Astrocyte (in vitro differentiated cells and primary cell): ENCODE measurements at regions not wholly inside any gene's neighbourhood (a gene's known extent, or its start where the extent isn't known, plus 50 kb on each side); places are given as distances from the start of the nearest gene placed in this dataset.
"Not testable (repeated sequence)": the region's sequence is repeated elsewhere in the genome, so short reads cannot be mapped to it uniquely, and the experiment has no call there.

Source experiments
- DNase-seq: peaks from one replicate; pipeline ENCODE4 v3.0.0-alpha.2; 2010; ENCODE audit warnings: low read depth
- FAIRE-seq: peaks from 2 replicates; lab custom pipeline; 2011; peaks lifted over from hg19 to GRCh38; lab: Jason Lieb, UNC
- H2AFZ ChIP-seq: 2 replicates; pipeline ENCODE4 v1.6.0; 2012; ENCODE audit warnings: low read depth, low read length, inconsistent platforms
- H3K27ac ChIP-seq: 2 replicates; pipeline ENCODE4 v1.5.1; 2011; ENCODE audit warnings: low read depth, low read length, inconsistent platforms
- H3K27me3 ChIP-seq: 2 replicates; pipeline ENCODE4 v1.6.0; 2011; ENCODE audit warnings: low read length, inconsistent platforms; ENCODE audit not compliant: insufficient read depth
- H3K36me3 ChIP-seq: 2 replicates; pipeline ENCODE4 v1.5.1; 2011; ENCODE audit warnings: low read length, inconsistent platforms; ENCODE audit not compliant: insufficient read depth
- H3K4me1 ChIP-seq: 2 replicates; pipeline ENCODE4 v1.5.1; 2011; ENCODE audit warnings: low read length, inconsistent platforms; ENCODE audit not compliant: insufficient read depth
- H3K4me2 ChIP-seq: 2 replicates; pipeline ENCODE4 v1.6.0; 2012; ENCODE audit warnings: low read length, inconsistent platforms
- H3K4me3 ChIP-seq: 2 replicates; pipeline ENCODE4 v1.5.1; 2011; ENCODE audit warnings: low read depth, mild to moderate bottlenecking, low read length, inconsistent platforms; ENCODE audit not compliant: insufficient read depth
- H3K79me2 ChIP-seq: 2 replicates; pipeline ENCODE4 v1.6.0; 2012; ENCODE audit warnings: mild to moderate bottlenecking, low read length, inconsistent platforms; ENCODE audit not compliant: insufficient read depth
- H3K9ac ChIP-seq: 2 replicates; pipeline ENCODE4 v1.6.0; 2012; ENCODE audit warnings: mild to moderate bottlenecking, low read length, inconsistent platforms
- H3K9me3 ChIP-seq: 2 replicates; pipeline ENCODE4 v1.5.1; 2012; ENCODE audit warnings: low read depth, mild to moderate bottlenecking, low read length, inconsistent platforms; ENCODE audit not compliant: insufficient read depth
- H4K20me1 ChIP-seq: 2 replicates; pipeline ENCODE4 v1.6.0; 2012; ENCODE audit warnings: low read length, inconsistent platforms; ENCODE audit not compliant: insufficient read depth
- H3K27ac Mint-ChIP-seq: one replicate; pipeline ENCODE4 v1.8.0; 2021; ENCODE audit warnings: mild to moderate bottlenecking, mixed read lengths; ENCODE audit not compliant: unreplicated experiment
- H3K27me3 Mint-ChIP-seq: one replicate; pipeline ENCODE4 v1.8.0; 2021; ENCODE audit warnings: low read depth, mixed read lengths; ENCODE audit not compliant: unreplicated experiment
- H3K36me3 Mint-ChIP-seq: one replicate; pipeline ENCODE4 v1.8.0; 2021; ENCODE audit warnings: low read depth, mixed read lengths; ENCODE audit not compliant: unreplicated experiment
- H3K4me1 Mint-ChIP-seq: one replicate; pipeline ENCODE4 v1.8.0; 2021; ENCODE audit warnings: low read depth, mixed read lengths; ENCODE audit not compliant: unreplicated experiment
- H3K4me3 Mint-ChIP-seq: one replicate; pipeline ENCODE4 v1.8.0; 2021; ENCODE audit warnings: mild to moderate bottlenecking, moderate library complexity, mixed read lengths; ENCODE audit not compliant: unreplicated experiment
- H3K9me3 Mint-ChIP-seq: one replicate; pipeline ENCODE4 v1.8.0; 2021; ENCODE audit warnings: mild to moderate bottlenecking, mixed read lengths; ENCODE audit not compliant: unreplicated experiment
- CTCF ChIP-seq: IDR thresholded peaks from 2 replicates; pipeline ENCODE4 v1.5.1; 2011; ENCODE audit warnings: low read depth, mild to moderate bottlenecking, inconsistent platforms, low read length, moderate library complexity; ENCODE audit not compliant: insufficient read depth
- EZH2 ChIP-seq: IDR thresholded peaks from 2 replicates; pipeline ENCODE4 v1.6.1; 2012; ENCODE audit warnings: mild to moderate bottlenecking, low read length, inconsistent platforms; ENCODE audit not compliant: insufficient read depth

GRCh38 chr9:135403733-135404450 lies 75.7 kb upstream of the PPP1R26 start:
- H3K27me3 Mint-ChIP-seq: peaks cover 57% of the 10 kb centered on the region

GRCh38 chr9:135404451-135405144 lies 75.0 kb upstream of the PPP1R26 start:
- Mint-ChIP-seq H3K9me3 (peaks cover 11% of the 10 kb centered on the region), H3K4me3 (no peak overlapping the region), H3K36me3 (no peaks in the 10 kb centered on the region), H3K4me1 (no peaks in the 10 kb centered on the region), H3K27ac (no peak overlapping the region), H3K27me3 (peaks cover 60% of the 10 kb centered on the region)
- H3K4me3 ChIP-seq: no peak overlapping the region
- TF ChIP-seq EZH2 (no peak), CTCF (no peak)
- H2AFZ ChIP-seq: no peak overlapping the region
- H3K9me3 ChIP-seq: no peaks in the 10 kb centered on the region
- no peak overlapping the region for H3K9ac ChIP-seq
- no peaks in the 10 kb centered on the region for H3K27me3 ChIP-seq
- DNase-seq: no peak
- no peaks in the 10 kb centered on the region for H3K79me2 ChIP-seq
- no peaks in the 10 kb centered on the region for H3K36me3 ChIP-seq
- FAIRE-seq: no peak
- H3K4me1 ChIP-seq: no peaks in the 10 kb centered on the region
- no peak overlapping the region for H3K27ac ChIP-seq
- no peak overlapping the region for H3K4me2 ChIP-seq
- no peaks in the 10 kb centered on the region for H4K20me1 ChIP-seq

More at GRCh38 chr9:135403733-135404450, 75.7 kb upstream of the PPP1R26 start:
- Histone ChIP-seq H3K4me2 (no peak overlapping the region), H3K27me3 (no peaks in the 10 kb centered on the region), H4K20me1 (no peaks in the 10 kb centered on the region), H3K4me1 (no peaks in the 10 kb centered on the region), H3K36me3 (no peaks in the 10 kb centered on the region), H3K27ac (no peak overlapping the region), H3K79me2 (no peaks in the 10 kb centered on the region), H3K9ac (no peak overlapping the region), H2AFZ (no peak overlapping the region), H3K9me3 (no peaks in the 10 kb centered on the region), H3K4me3 (no peak overlapping the region)
- DNase-seq (no peak), FAIRE-seq (no peak)
- Mint-ChIP-seq H3K36me3 (no peaks in the 10 kb centered on the region), H3K27ac (no peak overlapping the region), H3K4me1 (no peaks in the 10 kb centered on the region), H3K9me3 (peaks cover 11% of the 10 kb centered on the region), H3K4me3 (no peak overlapping the region)
- TF ChIP-seq CTCF: no peak
- TF ChIP-seq EZH2: no peak

DNA sequence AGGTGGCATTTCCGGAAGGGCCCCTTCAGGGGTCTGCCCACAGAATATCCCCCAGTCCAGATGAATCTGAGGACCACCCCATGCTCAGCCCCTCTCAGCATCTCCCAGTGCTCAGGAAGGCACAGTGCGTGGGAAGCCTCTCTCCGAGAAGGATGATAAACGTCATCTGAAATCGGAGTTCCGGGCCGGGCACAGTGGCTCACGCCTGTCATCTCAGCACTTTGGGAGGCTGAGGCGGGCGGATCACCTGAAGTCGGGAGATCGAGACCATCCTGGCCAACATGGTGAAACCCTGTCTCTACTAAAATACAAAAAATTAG lies 74.5 kb upstream of the PPP1R26 start:
- not testable (repeated sequence) for H3K9ac ChIP-seq, H2AFZ ChIP-seq, H3K4me2 ChIP-seq, H3K79me2 ChIP-seq, H3K4me1 ChIP-seq, H3K27ac Mint-ChIP-seq, FAIRE-seq, H3K36me3 ChIP-seq, H4K20me1 ChIP-seq, H3K4me3 ChIP-seq, H3K9me3 ChIP-seq, DNase-seq, H3K4me1 Mint-ChIP-seq, H3K27ac ChIP-seq, H3K36me3 Mint-ChIP-seq, H3K4me3 Mint-ChIP-seq, H3K27me3 ChIP-seq
- Mint-ChIP-seq H3K27me3 (peaks cover 63% of the 10 kb centered on the region), H3K9me3 (peaks cover 11% of the 10 kb centered on the region)
